HepG2 (cell line): ENCODE measurements at regions not wholly inside any gene's neighbourhood (a gene's known extent, or its start where the extent isn't known, plus 50 kb on each side); places are given as distances from the start of the nearest gene placed in this dataset.

Experiments used
- ATAC-seq: fragments of 200-7000 bp; cut with Tn5 transposase; 3 replicates; pipeline ENCODE4 v1.9.1; 2020; ENCODE audit warnings: mild to moderate bottlenecking, moderate library complexity
- BruUV-seq: library from RNA; stranded (reverse); fragments of 400-500 nt; replicated peaks from 2 replicates; lab custom pipeline; 2021; lab: Mats Ljungman, UMichigan
- CTCF ChIA-PET: fragments of 300-600 bp; formaldehyde crosslinking; extraction: SDS; loops from one replicate; lab custom pipeline; 2021; ENCODE audit warnings: low total read pairs, inconsistent platforms, low intra/inter-chr PET ratio; lab: Yijun Ruan, JAX
- POLR2A ChIA-PET: fragments of 350-600 bp; sonication (Branson Sonifier 250); formaldehyde crosslinking; loops from one replicate; lab custom pipeline; 2020; ENCODE audit warnings: antibody characterized with exemption, inconsistent platforms; lab: Yijun Ruan, JAX
- DNase-seq: peaks from one replicate; pipeline ENCODE4 v3.0.0-alpha.2; 2015; ENCODE audit warnings: low spot score
- FAIRE-seq: peaks from 3 replicates; lab custom pipeline; 2011; peaks lifted over from hg19 to GRCh38; lab: Jason Lieb, UNC
- H2AFZ ChIP-seq: one replicate; pipeline ENCODE4 v1.6.1; 2011; ENCODE audit warnings: low read length, inconsistent platforms
- H3K27ac ChIP-seq: fragments of 300-600 bp; 3 replicates; pipeline ENCODE4 v1.8.0; 2011; ENCODE audit warnings: mixed run types, mild to moderate bottlenecking, mixed read lengths, low read length, inconsistent platforms; ENCODE audit not compliant: insufficient read depth; ENCODE audit errors: extremely low read length
- H3K27me3 ChIP-seq, 2 experiments: fragments of 200-600 bp in 1 of 2; 2 replicates in 1 of 2; 3 replicates in 1 of 2; pipeline versions ENCODE4 v1.6.0 to v1.8.0; 2011; ENCODE audit warnings: low read length in 2 of 2, mild to moderate bottlenecking in 2 of 2, moderate library complexity in 2 of 2, inconsistent platforms in 1 of 2; ENCODE audit not compliant: insufficient read depth in 2 of 2, control insufficient read depth in 1 of 2
- H3K36me3 ChIP-seq, 2 experiments: fragments of 200-600 bp in 1 of 2; replicated peaks in 1 of 2; 2 replicates in 1 of 2; 3 replicates in 1 of 2; pipeline versions ENCODE4 v1.5.1 to v1.8.0; 2011; ENCODE audit warnings: low read length in 2 of 2, inconsistent platforms in 1 of 2; ENCODE audit not compliant: insufficient read depth in 2 of 2, control insufficient read depth in 1 of 2
- H3K4me1 ChIP-seq: 2 replicates; pipeline ENCODE4 v1.5.1; 2012; ENCODE audit warnings: low read length, inconsistent platforms; ENCODE audit not compliant: insufficient read depth
- H3K4me2 ChIP-seq: 2 replicates; pipeline ENCODE4 v1.6.0; 2011; ENCODE audit warnings: low read depth, low read length, inconsistent platforms
- H3K4me3 ChIP-seq, 3 experiments: fragments of 200-600 bp in 1 of 3; sonication (generic), shearing (Covaris generic) in 1 of 3; replicated peaks in 1 of 3; 2 replicates each; pipeline ENCODE4 v1.5.1; 2011 to 2016; ENCODE audit warnings: low read length in 3 of 3, inconsistent platforms in 2 of 3, low read depth in 2 of 3, mild to moderate bottlenecking in 2 of 3, control low read depth in 1 of 3, mixed read lengths in 1 of 3; ENCODE audit not compliant: insufficient read depth in 1 of 3
- H3K79me2 ChIP-seq: one replicate; pipeline ENCODE4 v1.6.1; 2011; ENCODE audit warnings: low read length, inconsistent platforms; ENCODE audit not compliant: insufficient read depth
- H3K9ac ChIP-seq: 2 replicates; pipeline ENCODE4 v1.6.0; 2011; ENCODE audit warnings: mild to moderate bottlenecking, low read depth, low read length, inconsistent platforms; ENCODE audit not compliant: insufficient read depth
- H3K9me3 ChIP-seq: 2 replicates; pipeline ENCODE4 v1.5.1; 2012; ENCODE audit warnings: mild to moderate bottlenecking, low read length
- H4K20me1 ChIP-seq: 2 replicates; pipeline ENCODE4 v1.6.0; 2011; ENCODE audit warnings: inconsistent platforms, mild to moderate bottlenecking, low read length, moderate library complexity; ENCODE audit not compliant: insufficient read depth
- ATF7 ChIP-seq, 2 experiments: fragments of 450-650 bp in 1 of 2; sonication (generic) in 1 of 2; formaldehyde crosslinking in 1 of 2; IDR thresholded peaks; 2 replicates each; pipeline versions ENCODE4 v1.4.0 to v1.6.1; 2016 to 2020; ENCODE audit warnings: antibody characterized with exemption in 1 of 2, mild to moderate bottlenecking in 1 of 2, missing genetic modification reagents in 1 of 2
- CREB1 ChIP-seq, 2 experiments: fragments of 450-650 bp in 1 of 2; IDR thresholded peaks; 2 replicates each; pipeline ENCODE4 v1.6.1; 2016 to 2017; ENCODE audit warnings: control low read depth in 1 of 2, mild to moderate bottlenecking in 1 of 2, missing compliant biosample characterization in 1 of 2, missing genetic modification characterization in 1 of 2
- ELF1 ChIP-seq: sonication (generic); formaldehyde crosslinking; IDR thresholded peaks from 2 replicates; pipeline ENCODE4 v1.4.0; 2020; ENCODE audit warnings: missing genetic modification reagents
- MAF1 ChIP-seq: sonication (generic); formaldehyde crosslinking; IDR thresholded peaks from 2 replicates; pipeline ENCODE4 v1.5.0; 2020; ENCODE audit warnings: missing genetic modification reagents, borderline replicate concordance
- TBP ChIP-seq: sonication (generic); formaldehyde crosslinking; IDR thresholded peaks from 2 replicates; pipeline ENCODE4 v1.5.0; 2020; ENCODE audit warnings: missing genetic modification reagents
- ZNF367 ChIP-seq: sonication (generic); formaldehyde crosslinking; IDR thresholded peaks from 2 replicates; pipeline ENCODE4 v1.4.0; 2020; ENCODE audit warnings: missing genetic modification reagents, borderline replicate concordance
- WGBS: methylation state at CpG from one replicate; pipeline ENCODE4 v1.1.6; 2017; ENCODE audit warnings: low lambda C conversion rate; 5-methylcytosine and 5-hydroxymethylcytosine counted together
- in situ Hi-C: cut with HindIII; loops from 2 replicates; pipeline ENCODE4 v1.10.0; 2017; ENCODE audit warnings: low pct_unique_long_range_greater_than_20kb; ENCODE audit not compliant: extremely low pct_ligation_motif_present
- intact Hi-C: fragments of 100-400 bp; cut with micrococcal nuclease; formaldehyde crosslinking; loops from one replicate; pipeline ENCODE4 v1.10.0; 2022; ENCODE audit not compliant: unreplicated experiment
- TF ChIP-seq, protein P1 (sequence below): sonication (generic); formaldehyde crosslinking; IDR thresholded peaks from 2 replicates; pipeline ENCODE4 v1.4.0; 2020; ENCODE audit warnings: missing genetic modification reagents, mild to moderate bottlenecking, borderline replicate concordance
- TF ChIP-seq, protein P2 (sequence below): sonication (generic); formaldehyde crosslinking; IDR thresholded peaks from 2 replicates; pipeline ENCODE4 v1.4.0; 2020; ENCODE audit warnings: missing genetic modification reagents, borderline replicate concordance
- TF ChIP-seq, protein P3 (sequence below): sonication (generic); formaldehyde crosslinking; IDR thresholded peaks from 2 replicates; pipeline ENCODE4 v1.4.0; 2020; ENCODE audit warnings: missing genetic modification reagents

DNA sequence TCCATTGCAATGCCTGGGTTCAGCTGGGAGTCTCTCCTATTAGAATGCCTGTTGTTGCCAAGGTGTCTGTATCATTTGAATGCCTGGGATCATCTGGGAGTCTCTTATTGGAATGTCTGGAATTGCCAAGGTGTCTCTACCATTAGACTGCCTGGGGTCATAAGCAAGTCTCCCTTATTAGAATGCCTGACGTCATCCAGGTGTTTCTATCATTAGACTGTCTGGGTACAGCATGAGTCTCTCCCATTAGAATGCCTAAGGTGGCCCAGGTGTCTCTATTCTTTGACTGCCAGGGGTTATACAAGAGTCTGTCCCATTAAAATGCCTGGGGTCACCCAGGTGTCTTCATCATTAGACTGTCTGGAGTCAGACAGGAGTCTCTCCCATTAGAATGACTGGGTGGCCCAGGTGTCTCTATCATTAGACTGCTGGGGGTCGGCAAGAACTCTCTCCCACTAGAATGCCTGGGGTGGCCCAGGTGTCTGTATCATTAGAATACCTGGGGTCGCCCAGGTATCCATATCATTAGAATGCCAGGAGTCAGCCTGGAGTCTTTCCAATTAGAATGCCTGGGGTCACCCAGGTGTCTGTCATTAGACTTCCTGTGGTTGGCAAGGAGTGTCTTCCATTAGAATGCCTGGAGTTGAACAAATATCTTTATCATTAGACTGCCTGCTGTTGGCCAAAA, 2274.0 kb downstream of the TP53TG3F start:
- BruUV-seq: no TSS peak
- no peak for ATAC-seq
- no peak for DNase-seq
- Histone ChIP-seq H3K27me3 (no peaks in the 10 kb centered on the region), H4K20me1 (no peaks in the 10 kb centered on the region), H3K4me1 (no peaks in the 10 kb centered on the region), H2AFZ (no peak overlapping the region), H3K9ac (no peak overlapping the region), H3K4me2 (no peak overlapping the region), H3K9me3 (peaks cover 97% of the 10 kb centered on the region), H3K4me3 (no peak overlapping the region), H3K27ac (no peak overlapping the region), H3K36me3 (no peaks in the 10 kb centered on the region), H3K79me2 (no peaks in the 10 kb centered on the region)
- ChIA-PET POLR2A (no interaction called here), CTCF (no interaction called here)
- in situ Hi-C loops: no loop called here
- TF ChIP-seq CREB1 (IDR thresholded peaks at IDR 0.05) (peak; percentile 77), CREB1 (CRISPR knock-in tag; IDR thresholded peaks at IDR 0.05) (no peak), ATF7 (IDR thresholded peaks at IDR 0.05) (peak; percentile 89), ATF7 (CRISPR knock-in tag; IDR thresholded peaks at IDR 0.05) (no peak), MAF1 (CRISPR knock-in tag) (no peak), TBP (CRISPR knock-in tag) (no peak), ELF1 (no peak), ZNF367 (CRISPR knock-in tag) (no peak)
- TF ChIP-seq, protein P1, sequence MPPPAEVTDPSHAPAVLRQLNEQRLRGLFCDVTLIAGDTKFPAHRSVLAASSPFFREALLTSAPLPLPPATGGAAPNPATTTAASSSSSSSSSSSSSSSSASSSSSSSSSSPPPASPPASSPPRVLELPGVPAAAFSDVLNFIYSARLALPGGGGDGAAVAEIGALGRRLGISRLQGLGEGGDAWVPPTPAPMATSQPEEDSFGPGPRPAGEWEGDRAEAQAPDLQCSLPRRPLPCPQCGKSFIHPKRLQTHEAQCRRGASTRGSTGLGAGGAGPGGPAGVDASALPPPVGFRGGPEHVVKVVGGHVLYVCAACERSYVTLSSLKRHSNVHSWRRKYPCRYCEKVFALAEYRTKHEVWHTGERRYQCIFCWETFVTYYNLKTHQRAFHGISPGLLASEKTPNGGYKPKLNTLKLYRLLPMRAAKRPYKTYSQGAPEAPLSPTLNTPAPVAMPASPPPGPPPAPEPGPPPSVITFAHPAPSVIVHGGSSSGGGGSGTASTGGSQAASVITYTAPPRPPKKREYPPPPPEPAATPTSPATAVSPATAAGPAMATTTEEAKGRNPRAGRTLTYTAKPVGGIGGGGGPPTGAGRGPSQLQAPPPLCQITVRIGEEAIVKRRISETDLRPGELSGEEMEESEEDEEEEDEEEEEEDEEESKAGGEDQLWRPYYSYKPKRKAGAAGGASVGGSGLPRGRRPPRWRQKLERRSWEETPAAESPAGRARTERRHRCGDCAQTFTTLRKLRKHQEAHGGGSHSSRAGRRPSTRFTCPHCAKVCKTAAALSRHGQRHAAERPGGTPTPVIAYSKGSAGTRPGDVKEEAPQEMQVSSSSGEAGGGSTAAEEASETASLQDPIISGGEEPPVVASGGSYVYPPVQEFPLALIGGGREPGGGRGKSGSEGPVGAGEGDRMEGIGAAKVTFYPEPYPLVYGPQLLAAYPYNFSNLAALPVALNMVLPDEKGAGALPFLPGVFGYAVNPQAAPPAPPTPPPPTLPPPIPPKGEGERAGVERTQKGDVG (CRISPR knock-in tag): no peak
- TF ChIP-seq, protein P2, sequence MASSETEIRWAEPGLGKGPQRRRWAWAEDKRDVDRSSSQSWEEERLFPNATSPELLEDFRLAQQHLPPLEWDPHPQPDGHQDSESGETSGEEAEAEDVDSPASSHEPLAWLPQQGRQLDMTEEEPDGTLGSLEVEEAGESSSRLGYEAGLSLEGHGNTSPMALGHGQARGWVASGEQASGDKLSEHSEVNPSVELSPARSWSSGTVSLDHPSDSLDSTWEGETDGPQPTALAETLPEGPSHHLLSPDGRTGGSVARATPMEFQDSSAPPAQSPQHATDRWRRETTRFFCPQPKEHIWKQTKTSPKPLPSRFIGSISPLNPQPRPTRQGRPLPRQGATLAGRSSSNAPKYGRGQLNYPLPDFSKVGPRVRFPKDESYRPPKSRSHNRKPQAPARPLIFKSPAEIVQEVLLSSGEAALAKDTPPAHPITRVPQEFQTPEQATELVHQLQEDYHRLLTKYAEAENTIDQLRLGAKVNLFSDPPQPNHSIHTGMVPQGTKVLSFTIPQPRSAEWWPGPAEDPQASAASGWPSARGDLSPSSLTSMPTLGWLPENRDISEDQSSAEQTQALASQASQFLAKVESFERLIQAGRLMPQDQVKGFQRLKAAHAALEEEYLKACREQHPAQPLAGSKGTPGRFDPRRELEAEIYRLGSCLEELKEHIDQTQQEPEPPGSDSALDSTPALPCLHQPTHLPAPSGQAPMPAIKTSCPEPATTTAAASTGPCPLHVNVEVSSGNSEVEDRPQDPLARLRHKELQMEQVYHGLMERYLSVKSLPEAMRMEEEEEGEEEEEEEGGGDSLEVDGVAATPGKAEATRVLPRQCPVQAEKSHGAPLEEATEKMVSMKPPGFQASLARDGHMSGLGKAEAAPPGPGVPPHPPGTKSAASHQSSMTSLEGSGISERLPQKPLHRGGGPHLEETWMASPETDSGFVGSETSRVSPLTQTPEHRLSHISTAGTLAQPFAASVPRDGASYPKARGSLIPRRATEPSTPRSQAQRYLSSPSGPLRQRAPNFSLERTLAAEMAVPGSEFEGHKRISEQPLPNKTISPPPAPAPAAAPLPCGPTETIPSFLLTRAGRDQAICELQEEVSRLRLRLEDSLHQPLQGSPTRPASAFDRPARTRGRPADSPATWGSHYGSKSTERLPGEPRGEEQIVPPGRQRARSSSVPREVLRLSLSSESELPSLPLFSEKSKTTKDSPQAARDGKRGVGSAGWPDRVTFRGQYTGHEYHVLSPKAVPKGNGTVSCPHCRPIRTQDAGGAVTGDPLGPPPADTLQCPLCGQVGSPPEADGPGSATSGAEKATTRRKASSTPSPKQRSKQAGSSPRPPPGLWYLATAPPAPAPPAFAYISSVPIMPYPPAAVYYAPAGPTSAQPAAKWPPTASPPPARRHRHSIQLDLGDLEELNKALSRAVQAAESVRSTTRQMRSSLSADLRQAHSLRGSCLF: no peak
- TF ChIP-seq, protein P3, sequence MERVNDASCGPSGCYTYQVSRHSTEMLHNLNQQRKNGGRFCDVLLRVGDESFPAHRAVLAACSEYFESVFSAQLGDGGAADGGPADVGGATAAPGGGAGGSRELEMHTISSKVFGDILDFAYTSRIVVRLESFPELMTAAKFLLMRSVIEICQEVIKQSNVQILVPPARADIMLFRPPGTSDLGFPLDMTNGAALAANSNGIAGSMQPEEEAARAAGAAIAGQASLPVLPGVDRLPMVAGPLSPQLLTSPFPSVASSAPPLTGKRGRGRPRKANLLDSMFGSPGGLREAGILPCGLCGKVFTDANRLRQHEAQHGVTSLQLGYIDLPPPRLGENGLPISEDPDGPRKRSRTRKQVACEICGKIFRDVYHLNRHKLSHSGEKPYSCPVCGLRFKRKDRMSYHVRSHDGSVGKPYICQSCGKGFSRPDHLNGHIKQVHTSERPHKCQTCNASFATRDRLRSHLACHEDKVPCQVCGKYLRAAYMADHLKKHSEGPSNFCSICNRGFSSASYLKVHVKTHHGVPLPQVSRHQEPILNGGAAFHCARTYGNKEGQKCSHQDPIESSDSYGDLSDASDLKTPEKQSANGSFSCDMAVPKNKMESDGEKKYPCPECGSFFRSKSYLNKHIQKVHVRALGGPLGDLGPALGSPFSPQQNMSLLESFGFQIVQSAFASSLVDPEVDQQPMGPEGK (CRISPR knock-in tag): no peak
- intact Hi-C loops: no loop called here
- FAIRE-seq: no peak
- 0% methylated on average over 2 of the region's 3 CpGs for WGBS
